ENCODE measurements at regions not wholly inside any gene's neighbourhood (a gene's known extent, or its start where the extent isn't known, plus 50 kb on each side); places are given as distances from the start of the nearest gene placed in this dataset.

DNA sequence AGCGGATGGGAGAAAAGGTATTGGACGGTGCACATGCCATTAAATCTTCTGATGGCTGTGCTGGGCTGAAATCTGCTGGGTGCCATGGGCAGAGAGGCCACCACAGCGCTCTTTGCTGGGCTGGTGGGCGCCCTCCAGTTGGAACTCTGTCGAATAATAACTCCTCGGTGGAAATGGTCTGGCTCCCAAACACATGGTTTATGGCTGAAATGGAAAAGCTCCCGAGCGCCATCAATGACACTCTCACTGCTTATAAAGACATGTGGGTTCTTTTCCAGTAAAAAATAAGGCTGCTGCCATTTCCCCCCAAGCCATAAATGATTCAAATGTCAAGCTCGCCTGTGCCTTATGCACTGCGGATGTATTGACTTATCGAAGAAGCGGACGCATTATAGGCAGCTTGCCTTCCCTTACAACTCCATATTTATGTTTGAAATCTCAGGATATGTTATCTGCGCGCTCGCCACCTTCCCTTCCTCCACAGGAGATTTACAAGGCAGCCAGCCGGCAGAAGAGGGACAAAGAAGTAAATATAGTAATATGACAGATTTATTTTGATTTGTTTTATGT is 239.0 kb upstream of the MKI67 start:
- TF ChIP-seq, protein P1, sequence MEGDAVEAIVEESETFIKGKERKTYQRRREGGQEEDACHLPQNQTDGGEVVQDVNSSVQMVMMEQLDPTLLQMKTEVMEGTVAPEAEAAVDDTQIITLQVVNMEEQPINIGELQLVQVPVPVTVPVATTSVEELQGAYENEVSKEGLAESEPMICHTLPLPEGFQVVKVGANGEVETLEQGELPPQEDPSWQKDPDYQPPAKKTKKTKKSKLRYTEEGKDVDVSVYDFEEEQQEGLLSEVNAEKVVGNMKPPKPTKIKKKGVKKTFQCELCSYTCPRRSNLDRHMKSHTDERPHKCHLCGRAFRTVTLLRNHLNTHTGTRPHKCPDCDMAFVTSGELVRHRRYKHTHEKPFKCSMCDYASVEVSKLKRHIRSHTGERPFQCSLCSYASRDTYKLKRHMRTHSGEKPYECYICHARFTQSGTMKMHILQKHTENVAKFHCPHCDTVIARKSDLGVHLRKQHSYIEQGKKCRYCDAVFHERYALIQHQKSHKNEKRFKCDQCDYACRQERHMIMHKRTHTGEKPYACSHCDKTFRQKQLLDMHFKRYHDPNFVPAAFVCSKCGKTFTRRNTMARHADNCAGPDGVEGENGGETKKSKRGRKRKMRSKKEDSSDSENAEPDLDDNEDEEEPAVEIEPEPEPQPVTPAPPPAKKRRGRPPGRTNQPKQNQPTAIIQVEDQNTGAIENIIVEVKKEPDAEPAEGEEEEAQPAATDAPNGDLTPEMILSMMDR (IDR thresholded peaks at IDR 0.05; ENCODE audit: borderline replicate concordance, extremely low read depth, low read length, poor library complexity, severe bottlenecking): no peak
- no peak for TF ChIP-seq EZH2 (IDR thresholded peaks at IDR 0.05; ENCODE audit: borderline replicate concordance, low read depth, low read length, severe bottlenecking)
